GM11168 (cell line): ENCODE measurements at regions not wholly inside any gene's neighbourhood (a gene's known extent, or its start where the extent isn't known, plus 50 kb on each side); places are given as distances from the start of the nearest gene placed in this dataset.

ENCODE experiments used
- in situ Hi-C: fragments of 300-500 bp; cut with MboI; formaldehyde crosslinking; loops from one replicate; pipeline ENCODE4 v1.12.0; 2022; ENCODE audit warnings: low sequenced_read_pairs; ENCODE audit not compliant: unreplicated experiment

- in situ Hi-C loops: no loop called here
These were observed 87.0 kb downstream of the FAM217A start for GRCh38 chr6:3991941-3992340.

GRCh38 chr6:3996349-3996748 lies 82.6 kb downstream of the FAM217A start:
- in situ Hi-C loops: no loop called here

GRCh38 chr6:3997177-3997770 lies 81.7 kb downstream of the FAM217A start:
- in situ Hi-C loops: no loop called here

GRCh38 chr6:3999800-4000661 lies 78.9 kb downstream of the FAM217A start:
- in situ Hi-C loops: no loop called here

- in situ Hi-C loops: no loop called here
These were observed 74.7 kb downstream of the FAM217A start for GRCh38 chr6:4004249-4004648.

- in situ Hi-C loops: no loop called here
These were observed 70.5 kb downstream of the FAM217A start for GRCh38 chr6:4008324-4009047.

- in situ Hi-C loops: no loop called here
These were observed 69.5 kb downstream of the FAM217A start for GRCh38 chr6:4009486-4009885.

- in situ Hi-C loops: no loop called here
These were observed 68.9 kb downstream of the FAM217A start for GRCh38 chr6:4010048-4010447.

- in situ Hi-C loops: no loop called here
These were observed 68.2 kb downstream of the FAM217A start for GRCh38 chr6:4010689-4011090.

GRCh38 chr6:4012826-4013225 lies 66.1 kb downstream of the FAM217A start:
- in situ Hi-C loops: no loop called here

GRCh38 chr6:4017058-4017739 lies 61.7 kb downstream of the FAM217A start:
- in situ Hi-C loops: no loop called here

- in situ Hi-C loops: no loop called here
These were observed 61.1 kb downstream of the FAM217A start for GRCh38 chr6:4017834-4018170.

- in situ Hi-C loops: no loop called here
These were observed 60.6 kb downstream of the FAM217A start for GRCh38 chr6:4018171-4018923.
